Pancreas (tissue), 10 donors: ENCODE measurements at regions not wholly inside any gene's neighbourhood (a gene's known extent, or its start where the extent isn't known, plus 50 kb on each side); places are given as distances from the start of the nearest gene placed in this dataset.
A peak's percentile ranks its signal among the peaks of the same experiment; 100 is the strongest.

Source experiments
- ATAC-seq, 4 donors: fragments of 200-7000 bp; cut with Tn5 transposase; one replicate each; pipeline versions ENCODE4 v1.8.0 to v1.9.1; 2020; ENCODE audit warnings: mild to moderate bottlenecking in 4 of 4, moderate library complexity in 4 of 4
- DNase-seq, 6 donors: peaks; one replicate each; pipeline ENCODE4 v3.0.0-alpha.2; 2020
- FAIRE-seq: peaks from 2 replicates; lab custom pipeline; 2012; peaks lifted over from hg19 to GRCh38; lab: Jason Lieb, UNC
- H3K27ac ChIP-seq, 4 donors: fragments of 200-600 bp; sonication (generic); 1 replicate in 3 of 4; 2 replicates in 1 of 4; pipeline versions ENCODE4 v1.5.0 to v1.8.0; 2020
- H3K27me3 ChIP-seq, 4 donors: fragments of 200-600 bp; one replicate each; pipeline ENCODE4 v1.8.0; 2021
- H3K36me3 ChIP-seq, 3 donors: fragments of 200-600 bp; sonication (generic) in 1 of 3; one replicate each; pipeline versions ENCODE4 v1.5.0 to v1.8.0; 2020 to 2021
- H3K4me1 ChIP-seq, 3 donors: fragments of 200-600 bp; one replicate each; pipeline ENCODE4 v1.8.0; 2021
- H3K4me3 ChIP-seq, 4 donors: fragments of 200-600 bp; sonication (generic) in 2 of 4; one replicate each; pipeline versions ENCODE4 v1.5.0 to v1.8.0; 2020 to 2021
- H3K9me3 ChIP-seq, 4 donors: fragments of 200-600 bp; one replicate each; pipeline ENCODE4 v1.8.0; 2021
- CTCF ChIP-seq, 4 donors: fragments of 200-600 bp; sonication (generic) in 3 of 4; IDR thresholded peaks; one replicate each; pipeline versions ENCODE4 v1.5.0 to v1.8.0; 2021; ENCODE audit warnings: antibody characterized with exemption in 4 of 4
- WGBS, 2 donors: extraction: QIAGEN DNeasy Blood & Tissue Kit; methylation state at CpG; one replicate each; pipeline ENCODE4 v1.1.7; 2013; 5-methylcytosine and 5-hydroxymethylcytosine counted together
- intact Hi-C, 3 donors: fragments of 100-400 bp; cut with DNase I; formaldehyde crosslinking; loops; one replicate each; pipeline versions ENCODE4 v1.11.1 to v1.14.2; 2022
- donor health status: healthy with polysubstance abuse.
- donor health status: DM: no; HTN: no; CAD: no; lungs with moderate emphysema.
- donor health status: DM: no; HTN: no; CAD: no.
- donor health status: control.
- donor health status: control.
- donor health status: Bipolar disorder and iron deficiency.
- donor health status: DM: yes; HTN: yes; CAD: no.
- donor health status: DM: no; HTN: no; CAD: no.
- donor health status: DM: no; HTN: no; CAD: no.
- donor health status: DM: yes; HTN: yes; CAD: no.

- H3K9me3 ChIP-seq: no peaks in the 10 kb centered on the region
- ATAC-seq (no peak), FAIRE-seq (peak; percentile 32), DNase-seq (no peak)
- H3K4me1 ChIP-seq: no peaks in the 10 kb centered on the region
- 79 to 90% methylated on average over 9 of the region's 9 CpGs for WGBS, 2 donors
- H3K27me3 ChIP-seq: no peaks in the 10 kb centered on the region
- no peaks in the 10 kb centered on the region for H3K36me3 ChIP-seq
- no peak overlapping the region for H3K27ac ChIP-seq
- no peak for TF ChIP-seq CTCF (IDR thresholded peaks at IDR 0.05)
- H3K4me3 ChIP-seq: no peak overlapping the region
- intact Hi-C loops: no loop called here
Observed at GRCh38 chrX:13885591-13885990, 68.7 kb upstream of the GPM6B start.

- ATAC-seq (no peak), DNase-seq (no peak), FAIRE-seq (no peak)
- intact Hi-C loops: no loop called here
- no peak for TF ChIP-seq CTCF (IDR thresholded peaks at IDR 0.05)
- Histone ChIP-seq H3K27ac (no peak overlapping the region), H3K27me3 (peaks cover 0 to 9% (median 0%) of the 10 kb centered on the region in 4 donors), H3K9me3 (no peaks in the 10 kb centered on the region), H3K4me3 (no peak overlapping the region), H3K4me1 (no peaks in the 10 kb centered on the region), H3K36me3 (no peaks in the 10 kb centered on the region)
- WGBS, 2 donors: 60 to 67% methylated on average over 4 of the region's 4 CpGs
Observed at GRCh38 chrX:13876652-13877051, 59.8 kb upstream of the GPM6B start.

- Histone ChIP-seq H3K27ac (no peak overlapping the region), H3K9me3 (no peaks in the 10 kb centered on the region), H3K4me1 (no peaks in the 10 kb centered on the region), H3K36me3 (no peaks in the 10 kb centered on the region), H3K4me3 (no peak overlapping the region), H3K27me3 (peaks cover 0 to 9% (median 0%) of the 10 kb centered on the region in 4 donors)
- ATAC-seq (no peak), FAIRE-seq (no peak), DNase-seq (no peak)
- TF ChIP-seq CTCF (IDR thresholded peaks at IDR 0.05): no peak
- 75 to 78% methylated on average over 3 of the region's 3 CpGs for WGBS, 2 donors
- intact Hi-C loops: no loop called here
Observed at GRCh38 chrX:13875572-13875971, 58.7 kb upstream of the GPM6B start.

GRCh38 chrX:13868591-13868990 is 51.7 kb upstream of the GPM6B start:
- Histone ChIP-seq H3K27ac (no peak overlapping the region), H3K9me3 (no peaks in the 10 kb centered on the region), H3K4me3 (no peak overlapping the region), H3K27me3 (peaks cover 0 to 8% (median 0%) of the 10 kb centered on the region in 4 donors), H3K36me3 (no peaks in the 10 kb centered on the region), H3K4me1 (no peaks in the 10 kb centered on the region)
- no peak for TF ChIP-seq CTCF (IDR thresholded peaks at IDR 0.05)
- DNase-seq: no peak
- no peak for FAIRE-seq
- intact Hi-C loops: no loop called here
- ATAC-seq: no peak
